SU-DHL-6 (cell line): ENCODE measurements at regions not wholly inside any gene's neighbourhood (a gene's known extent, or its start where the extent isn't known, plus 50 kb on each side); places are given as distances from the start of the nearest gene placed in this dataset.

ENCODE experiments used
- H2AFZ ChIP-seq: fragments of 200-600 bp; sonication (generic); 2 replicates; pipeline ENCODE4 v1.6.1; 2014; ENCODE audit warnings: low read depth, mild to moderate bottlenecking, moderate library complexity, mixed read lengths, antibody characterized with exemption, low read length; ENCODE audit not compliant: severe bottlenecking
- H3F3A ChIP-seq: fragments of 200-600 bp; shearing (Covaris generic); 2 replicates; pipeline ENCODE4 v1.6.0; 2016; ENCODE audit warnings: antibody characterized with exemption, mild to moderate bottlenecking; ENCODE audit not compliant: insufficient read depth
- H3K27ac ChIP-seq: fragments of 200-600 bp; sonication (generic); 2 replicates; pipeline ENCODE4 v1.5.1; 2016; ENCODE audit warnings: low read depth, mild to moderate bottlenecking, low read length, moderate library complexity, mixed read lengths
- H3K27me3 ChIP-seq: fragments of 200-600 bp; sonication (generic), shearing (Covaris generic); 2 replicates; pipeline ENCODE4 v1.6.0; 2014; ENCODE audit warnings: mild to moderate bottlenecking, low read length
- H3K36me3 ChIP-seq: fragments of 200-600 bp; sonication (generic); 2 replicates; pipeline ENCODE4 v1.6.1; 2014; ENCODE audit warnings: mild to moderate bottlenecking, low read length, mixed read lengths
- H3K4me2 ChIP-seq: fragments of 300-600, 200-600 bp; shearing (Covaris generic), sonication (generic); 2 replicates; pipeline ENCODE4 v1.6.0; 2014; ENCODE audit warnings: low read length, low read depth, mild to moderate bottlenecking; ENCODE audit not compliant: poor library complexity, severe bottlenecking
- H3K4me3 ChIP-seq: fragments of 200-600 bp; sonication (generic); 2 replicates; pipeline ENCODE4 v1.5.1; 2014; ENCODE audit warnings: antibody characterized with exemption, low read length, mild to moderate bottlenecking, mixed read lengths; ENCODE audit not compliant: insufficient read depth, poor library complexity, severe bottlenecking
- H3K79me2 ChIP-seq: fragments of 200-600 bp; sonication (generic); 2 replicates; pipeline ENCODE4 v1.6.1; 2014; ENCODE audit warnings: mild to moderate bottlenecking, low read length, moderate library complexity; ENCODE audit not compliant: insufficient read depth
- H3K9ac ChIP-seq: fragments of 200-600 bp; sonication (generic); 2 replicates; pipeline ENCODE4 v1.7.0; 2014; ENCODE audit warnings: mild to moderate bottlenecking, low read length
- H3K9me2 ChIP-seq: fragments of 200-600 bp; sonication (generic); replicated peaks from 2 replicates; pipeline ENCODE4 v1.6.1; 2014; ENCODE audit warnings: low read length; ENCODE audit not compliant: insufficient read depth
- H3K9me3 ChIP-seq: fragments of 200-600 bp; sonication (generic); 2 replicates; pipeline ENCODE4 v1.6.1; 2014; ENCODE audit warnings: low read length, mixed read lengths; ENCODE audit not compliant: insufficient read depth
- H4K20me1 ChIP-seq: fragments of 200-600 bp; sonication (generic); 2 replicates; pipeline ENCODE4 v1.6.1; 2014; ENCODE audit warnings: low read depth, mild to moderate bottlenecking, antibody characterized with exemption, low read length, moderate library complexity, mixed read lengths
- CTCF ChIP-seq: fragments of 200-600 bp; sonication (generic); IDR thresholded peaks from one replicate; pipeline ENCODE4 v1.5.1; 2017; ENCODE audit warnings: antibody characterized with exemption, mild to moderate bottlenecking, low read length, moderate library complexity; ENCODE audit not compliant: insufficient read depth, poor library complexity, severe bottlenecking
- EZH2phosphoT487 ChIP-seq: fragments of 200-600 bp; sonication (generic), shearing (Covaris generic); conservative IDR thresholded peaks from 2 replicates; pipeline ENCODE4 v1.6.1; 2018; ENCODE audit warnings: mild to moderate bottlenecking, antibody characterized with exemption, low read length, moderate library complexity, mixed read lengths

DNA sequence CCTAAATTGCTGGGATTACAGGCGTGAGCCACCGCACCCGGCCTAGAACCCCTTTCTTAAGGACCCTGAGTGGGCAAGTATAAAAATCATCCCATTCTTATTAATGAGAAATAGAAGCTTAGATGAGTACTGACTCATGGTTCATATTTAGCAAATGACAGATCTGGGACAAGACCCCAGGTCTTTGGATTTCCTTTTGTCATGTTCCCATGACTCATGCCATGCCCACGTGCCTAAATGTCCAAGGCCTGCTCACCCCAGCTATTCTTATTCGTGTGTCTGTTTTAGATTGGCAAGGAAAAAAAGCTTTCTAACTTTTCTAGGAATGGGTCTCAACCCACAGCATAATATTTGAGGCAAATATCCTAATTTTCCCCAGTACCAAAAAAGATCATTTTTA is 57.7 kb upstream of the RPS23 start:
- no peaks in the 10 kb centered on the region for H4K20me1 ChIP-seq
- no peak for TF ChIP-seq EZH2phosphoT487
- no peak for TF ChIP-seq CTCF
- no peaks in the 10 kb centered on the region for H3K27me3 ChIP-seq
- H3K79me2 ChIP-seq: no peaks in the 10 kb centered on the region
- no peaks in the 10 kb centered on the region for H3F3A ChIP-seq
- H3K27ac ChIP-seq: no peak overlapping the region
- no peak overlapping the region for H3K4me3 ChIP-seq
- H3K9me3 ChIP-seq: no peaks in the 10 kb centered on the region
- H2AFZ ChIP-seq: no peak overlapping the region
- H3K9ac ChIP-seq: no peak overlapping the region
- H3K9me2 ChIP-seq: no peaks in the 10 kb centered on the region; the same call in 1 of the 2 replicates
- no peaks in the 10 kb centered on the region for H3K36me3 ChIP-seq
- no peak overlapping the region for H3K4me2 ChIP-seq

- H3K9me2 ChIP-seq: no peaks in the 10 kb centered on the region; the same call in 1 of the 2 replicates
- no peak overlapping the region for H3K4me2 ChIP-seq
- H3K4me3 ChIP-seq: no peak overlapping the region
- no peaks in the 10 kb centered on the region for H3K9me3 ChIP-seq
- H3K9ac ChIP-seq: no peak overlapping the region
- H3K79me2 ChIP-seq: no peaks in the 10 kb centered on the region
- TF ChIP-seq CTCF (no peak), EZH2phosphoT487 (no peak)
- no peaks in the 10 kb centered on the region for H4K20me1 ChIP-seq
- H2AFZ ChIP-seq: no peak overlapping the region
- no peaks in the 10 kb centered on the region for H3K36me3 ChIP-seq
- H3K27ac ChIP-seq: no peak overlapping the region
- no peaks in the 10 kb centered on the region for H3K27me3 ChIP-seq
- H3F3A ChIP-seq: no peaks in the 10 kb centered on the region
These were observed 56.7 kb upstream of the RPS23 start for GRCh38 chr5:82334856-82335255.

DNA sequence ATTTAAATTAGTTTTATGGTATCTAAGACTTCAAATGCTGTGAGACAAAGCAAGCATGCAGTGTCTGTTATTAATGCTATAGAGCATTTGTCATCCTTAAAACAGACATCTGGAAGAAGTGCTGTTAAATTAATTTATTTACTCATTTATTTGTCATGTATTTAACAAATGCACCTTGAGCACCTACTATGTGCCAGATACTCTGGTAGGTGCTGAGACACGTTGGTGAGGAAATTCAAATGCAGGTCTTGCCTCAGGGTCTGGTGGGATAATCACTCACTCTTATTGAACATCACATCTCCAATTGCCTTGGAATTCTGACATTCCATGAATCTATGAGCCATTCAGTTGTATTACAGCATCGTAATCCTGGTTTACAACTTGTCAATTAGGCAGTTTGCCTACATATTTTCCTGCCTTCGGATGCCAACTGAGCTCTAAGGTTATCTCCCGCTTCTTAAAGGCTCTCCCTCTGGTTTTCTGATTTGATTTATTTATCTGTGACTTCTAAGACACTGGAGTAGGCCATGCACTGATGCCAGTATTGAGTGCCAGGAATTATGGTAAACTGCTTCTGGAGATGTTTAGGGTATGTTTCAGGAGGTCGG is 56.0 kb upstream of the RPS23 start:
- Histone ChIP-seq H2AFZ (no peak overlapping the region), H3K27me3 (no peaks in the 10 kb centered on the region), H3K4me3 (no peak overlapping the region), H3K9me3 (no peaks in the 10 kb centered on the region), H3F3A (no peaks in the 10 kb centered on the region), H3K9me2 (no peaks in the 10 kb centered on the region; the same call in 1 of the 2 replicates), H3K4me2 (no peak overlapping the region), H3K9ac (no peak overlapping the region), H4K20me1 (no peaks in the 10 kb centered on the region), H3K79me2 (no peaks in the 10 kb centered on the region), H3K36me3 (no peaks in the 10 kb centered on the region), H3K27ac (no peak overlapping the region)
- TF ChIP-seq CTCF: no peak
- TF ChIP-seq EZH2phosphoT487: no peak
